PC-9 (cell line): ENCODE measurements at regions not wholly inside any gene's neighbourhood (a gene's known extent, or its start where the extent isn't known, plus 50 kb on each side); places are given as distances from the start of the nearest gene placed in this dataset.

ENCODE experiments used
- BruUV-seq: library from RNA; stranded (reverse); fragments of 400-500 nt; replicated peaks from 2 replicates; lab custom pipeline; 2021; lab: Mats Ljungman, UMichigan
- CTCF ChIA-PET: fragments of 300-600 bp; sonication (Branson Sonifier 250); formaldehyde crosslinking; loops from one replicate; lab custom pipeline; 2022; ENCODE audit warnings: antibody characterized with exemption; lab: Charles Lee
- POLR2A ChIA-PET: fragments of 300-600 bp; sonication (Branson Sonifier 250); formaldehyde crosslinking; loops from one replicate; lab custom pipeline; 2022; ENCODE audit warnings: antibody characterized with exemption; ENCODE audit not compliant: unreplicated experiment; lab: Charles Lee
- DNase-seq, 2 experiments: peaks; one replicate each; pipeline versions ENCODE4 v3.0.0 to v3.0.0-alpha.2; 2015 to 2022; ENCODE audit warnings: mixed read lengths in 1 of 2
- H2AFZ ChIP-seq: fragments of 200-600 bp; sonication (generic); 2 replicates; pipeline ENCODE4 v1.8.1; 2017; ENCODE audit warnings: antibody characterized with exemption
- H3F3A ChIP-seq: fragments of 200-600 bp; sonication (generic); 2 replicates; pipeline ENCODE4 v1.8.1; 2017; ENCODE audit warnings: antibody characterized with exemption, mild to moderate bottlenecking, low read depth; ENCODE audit not compliant: insufficient read depth
- H3K27ac ChIP-seq: fragments of 200-600 bp; sonication (generic); 2 replicates; pipeline ENCODE4 v1.6.1; 2016; ENCODE audit warnings: mixed run types
- H3K27me3 ChIP-seq: fragments of 200-600 bp; sonication (generic); 2 replicates; pipeline ENCODE4 v1.6.1; 2016; ENCODE audit warnings: low read depth, mixed run types; ENCODE audit not compliant: insufficient read depth
- H3K36me3 ChIP-seq: fragments of 200-600 bp; sonication (generic); 2 replicates; pipeline ENCODE4 v1.6.1; 2016; ENCODE audit warnings: low read depth, mixed run types
- H3K4me1 ChIP-seq: fragments of 200-600 bp; sonication (generic); replicated peaks from 2 replicates; pipeline ENCODE4 v1.6.1; 2016; ENCODE audit warnings: mixed run types; ENCODE audit not compliant: insufficient read depth
- H3K4me2 ChIP-seq: fragments of 200-600 bp; sonication (generic); 2 replicates; pipeline ENCODE4 v1.6.1; 2017; ENCODE audit warnings: mixed run types
- H3K4me3 ChIP-seq: fragments of 200-600 bp; sonication (generic); 2 replicates; pipeline ENCODE4 v1.6.1; 2016; ENCODE audit warnings: mixed run types
- H3K79me2 ChIP-seq: fragments of 200-600 bp; sonication (generic); 2 replicates; pipeline ENCODE4 v1.6.1; 2017; ENCODE audit warnings: low read depth, mixed run types
- H3K9me2 ChIP-seq: fragments of 200-600 bp; sonication (generic); 2 replicates; pipeline ENCODE4 v1.8.1; 2017; ENCODE audit warnings: mild to moderate bottlenecking; ENCODE audit not compliant: insufficient read depth
- H3K9me3 ChIP-seq: fragments of 200-600 bp; sonication (generic); 2 replicates; pipeline ENCODE4 v1.8.1; 2016; ENCODE audit warnings: low read depth; ENCODE audit not compliant: insufficient read depth
- H4K20me1 ChIP-seq: fragments of 200-600 bp; sonication (generic); 2 replicates; pipeline ENCODE4 v1.8.1; 2017; ENCODE audit not compliant: insufficient read depth
- EZH2 ChIP-seq: fragments of 200-600 bp; sonication (generic); IDR thresholded peaks from 2 replicates; pipeline ENCODE4 v1.8.0; 2017; ENCODE audit warnings: antibody characterized with exemption, low read depth
- intact Hi-C: fragments of 100-400 bp; cut with micrococcal nuclease; formaldehyde crosslinking; loops from one replicate; pipeline ENCODE4 v1.10.0; 2022; ENCODE audit not compliant: unreplicated experiment
- TF ChIP-seq, protein P1 (sequence below): fragments of 200-600 bp; sonication (generic); conservative IDR thresholded peaks from 2 replicates; pipeline ENCODE4 v1.6.1; 2017; ENCODE audit warnings: mixed run types, antibody characterized with exemption, mild to moderate bottlenecking, moderate library complexity

- no peaks in the 10 kb centered on the region for H3K9me2 ChIP-seq
- H3K4me2 ChIP-seq: no peak overlapping the region
- BruUV-seq: no TSS peak
- no peak for TF ChIP-seq EZH2
- TF ChIP-seq, protein P1, sequence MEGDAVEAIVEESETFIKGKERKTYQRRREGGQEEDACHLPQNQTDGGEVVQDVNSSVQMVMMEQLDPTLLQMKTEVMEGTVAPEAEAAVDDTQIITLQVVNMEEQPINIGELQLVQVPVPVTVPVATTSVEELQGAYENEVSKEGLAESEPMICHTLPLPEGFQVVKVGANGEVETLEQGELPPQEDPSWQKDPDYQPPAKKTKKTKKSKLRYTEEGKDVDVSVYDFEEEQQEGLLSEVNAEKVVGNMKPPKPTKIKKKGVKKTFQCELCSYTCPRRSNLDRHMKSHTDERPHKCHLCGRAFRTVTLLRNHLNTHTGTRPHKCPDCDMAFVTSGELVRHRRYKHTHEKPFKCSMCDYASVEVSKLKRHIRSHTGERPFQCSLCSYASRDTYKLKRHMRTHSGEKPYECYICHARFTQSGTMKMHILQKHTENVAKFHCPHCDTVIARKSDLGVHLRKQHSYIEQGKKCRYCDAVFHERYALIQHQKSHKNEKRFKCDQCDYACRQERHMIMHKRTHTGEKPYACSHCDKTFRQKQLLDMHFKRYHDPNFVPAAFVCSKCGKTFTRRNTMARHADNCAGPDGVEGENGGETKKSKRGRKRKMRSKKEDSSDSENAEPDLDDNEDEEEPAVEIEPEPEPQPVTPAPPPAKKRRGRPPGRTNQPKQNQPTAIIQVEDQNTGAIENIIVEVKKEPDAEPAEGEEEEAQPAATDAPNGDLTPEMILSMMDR: no peak
- ChIA-PET CTCF (no interaction called here), POLR2A (no interaction called here)
- DNase-seq: no peak
- no peaks in the 10 kb centered on the region for H3K9me3 ChIP-seq
- no peak overlapping the region for H3K4me3 ChIP-seq
- H2AFZ ChIP-seq: no peak overlapping the region
- H3K79me2 ChIP-seq: no peaks in the 10 kb centered on the region
- H4K20me1 ChIP-seq: no peaks in the 10 kb centered on the region
- H3K27ac ChIP-seq: no peak overlapping the region
- H3K36me3 ChIP-seq: no peaks in the 10 kb centered on the region
- no peaks in the 10 kb centered on the region for H3K4me1 ChIP-seq
- intact Hi-C loops: no loop called here
- no peaks in the 10 kb centered on the region for H3F3A ChIP-seq
- H3K27me3 ChIP-seq: no peaks in the 10 kb centered on the region
Observed at GRCh38 chr2:166812166-166812891, 76.0 kb upstream of the XIRP2 start.

GRCh38 chr2:166805753-166806152 is 82.5 kb upstream of the XIRP2 start:
- no peak overlapping the region for H3K27ac ChIP-seq
- ChIA-PET POLR2A (no interaction called here), CTCF (no interaction called here)
- H3K27me3 ChIP-seq: no peaks in the 10 kb centered on the region
- no peaks in the 10 kb centered on the region for H4K20me1 ChIP-seq
- intact Hi-C loops: no loop called here
- TF ChIP-seq, protein P1: no peak
- TF ChIP-seq EZH2: no peak
- no peak overlapping the region for H2AFZ ChIP-seq
- no peaks in the 10 kb centered on the region for H3K79me2 ChIP-seq
- H3K9me3 ChIP-seq: no peaks in the 10 kb centered on the region
- no peak for DNase-seq
- H3K4me2 ChIP-seq: no peak overlapping the region
- no peak overlapping the region for H3K4me3 ChIP-seq
- no TSS peak for BruUV-seq
- H3K4me1 ChIP-seq: no peaks in the 10 kb centered on the region
- H3F3A ChIP-seq: no peaks in the 10 kb centered on the region
- no peaks in the 10 kb centered on the region for H3K9me2 ChIP-seq
- H3K36me3 ChIP-seq: no peaks in the 10 kb centered on the region

DNA sequence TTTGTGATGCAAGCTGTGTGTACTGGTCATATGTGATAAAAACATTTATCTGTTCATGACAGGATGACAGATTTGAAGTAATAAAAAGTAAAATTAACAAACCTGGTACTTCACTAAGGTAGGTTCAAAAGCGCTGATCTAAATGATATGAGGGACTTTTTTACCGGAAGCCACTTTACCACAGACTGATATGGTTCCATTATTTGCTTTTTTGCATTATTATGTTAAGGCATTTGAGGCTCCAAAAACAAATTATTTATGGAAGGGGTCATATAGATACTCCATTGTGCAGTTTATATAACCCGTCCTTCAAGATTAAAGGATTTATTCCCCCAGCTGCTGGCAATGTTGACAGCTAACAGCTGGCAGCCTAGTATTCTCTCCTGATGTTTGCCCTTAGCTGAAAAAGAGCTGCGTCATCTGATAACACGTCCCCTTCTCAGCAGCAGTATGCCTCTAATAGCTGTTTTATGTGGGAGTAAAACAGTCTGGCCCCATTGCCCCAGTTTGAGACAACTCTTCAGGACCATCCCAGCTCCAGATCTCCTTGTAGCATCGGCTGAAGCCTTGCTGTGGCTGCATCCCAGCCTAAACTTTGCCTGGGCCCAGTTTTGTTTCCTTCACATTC is 84.8 kb upstream of the XIRP2 start:
- no peaks in the 10 kb centered on the region for H3K9me2 ChIP-seq
- CTCF ChIA-PET: no interaction called here
- H3K9me3 ChIP-seq: no peaks in the 10 kb centered on the region
- TF ChIP-seq, protein P1: no peak
- TF ChIP-seq EZH2: no peak
- H3K79me2 ChIP-seq: no peaks in the 10 kb centered on the region
- intact Hi-C loops: no loop called here
- H3K27me3 ChIP-seq: no peaks in the 10 kb centered on the region
- no peaks in the 10 kb centered on the region for H3F3A ChIP-seq
- no peak overlapping the region for H3K4me2 ChIP-seq
- H2AFZ ChIP-seq: no peak overlapping the region
- H3K36me3 ChIP-seq: no peaks in the 10 kb centered on the region
- no peak for DNase-seq
- no peaks in the 10 kb centered on the region for H3K4me1 ChIP-seq
- POLR2A ChIA-PET: no interaction called here
- H3K4me3 ChIP-seq: no peak overlapping the region
- no peak overlapping the region for H3K27ac ChIP-seq
- BruUV-seq: no TSS peak
- no peaks in the 10 kb centered on the region for H4K20me1 ChIP-seq
